GM10248 (cell line): ENCODE measurements at regions not wholly inside any gene's neighbourhood (a gene's known extent, or its start where the extent isn't known, plus 50 kb on each side); places are given as distances from the start of the nearest gene placed in this dataset.

ENCODE experiments used
- CTCF ChIA-PET: fragments of 300-600 bp; sonication (Branson Sonifier 250); formaldehyde crosslinking; extraction: SDS; loops from one replicate; lab custom pipeline; 2021; ENCODE audit warnings: antibody characterized with exemption; lab: Yijun Ruan, JAX
- POLR2A ChIA-PET: fragments of 350-650 bp; sonication (Branson Sonifier 250); formaldehyde crosslinking; extraction: SDS; loops from one replicate; lab custom pipeline; 2020; ENCODE audit warnings: antibody characterized with exemption; lab: Yijun Ruan, JAX
- DNase-seq: peaks from one replicate; pipeline ENCODE4 v3.0.0; 2012; ENCODE audit errors: extremely low spot score
- TF ChIP-seq, protein P1 (sequence below): IDR thresholded peaks from 2 replicates; pipeline ENCODE4 v1.5.1; 2012; ENCODE audit warnings: mild to moderate bottlenecking, low read depth; ENCODE audit errors: extremely low read depth, missing control alignments, control extremely low read depth

DNA sequence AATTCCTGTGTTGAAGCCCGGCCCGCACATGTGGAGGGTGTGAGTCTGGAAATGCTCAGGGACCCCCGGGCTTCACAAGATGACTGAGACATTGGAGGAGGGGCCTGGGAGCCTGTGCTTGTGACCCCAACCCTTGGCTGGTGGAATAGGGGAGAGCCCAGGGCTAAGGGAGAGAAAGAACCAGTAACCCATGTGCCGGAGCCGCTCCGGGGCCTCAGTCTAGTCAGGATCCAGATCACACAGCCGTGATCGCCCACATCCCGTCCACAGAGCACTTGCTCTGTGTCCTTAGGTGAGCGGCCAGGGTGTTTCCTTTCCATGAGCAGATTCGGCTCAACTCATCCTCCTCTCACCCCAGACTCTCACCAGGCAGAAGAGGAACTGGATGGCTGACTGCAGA is 152.3 kb upstream of the RPS6KA2 start:
- ChIA-PET POLR2A (no interaction called here), CTCF (interaction anchor here (1.2 to 1.6 kb wide), 4 partner anchors 204 to 363 kb away, joined by 3 to 7 read pairs (median 4); no protein-coding TSS in a partner anchor)
- DNase-seq, result no peak
- TF ChIP-seq, protein P1, sequence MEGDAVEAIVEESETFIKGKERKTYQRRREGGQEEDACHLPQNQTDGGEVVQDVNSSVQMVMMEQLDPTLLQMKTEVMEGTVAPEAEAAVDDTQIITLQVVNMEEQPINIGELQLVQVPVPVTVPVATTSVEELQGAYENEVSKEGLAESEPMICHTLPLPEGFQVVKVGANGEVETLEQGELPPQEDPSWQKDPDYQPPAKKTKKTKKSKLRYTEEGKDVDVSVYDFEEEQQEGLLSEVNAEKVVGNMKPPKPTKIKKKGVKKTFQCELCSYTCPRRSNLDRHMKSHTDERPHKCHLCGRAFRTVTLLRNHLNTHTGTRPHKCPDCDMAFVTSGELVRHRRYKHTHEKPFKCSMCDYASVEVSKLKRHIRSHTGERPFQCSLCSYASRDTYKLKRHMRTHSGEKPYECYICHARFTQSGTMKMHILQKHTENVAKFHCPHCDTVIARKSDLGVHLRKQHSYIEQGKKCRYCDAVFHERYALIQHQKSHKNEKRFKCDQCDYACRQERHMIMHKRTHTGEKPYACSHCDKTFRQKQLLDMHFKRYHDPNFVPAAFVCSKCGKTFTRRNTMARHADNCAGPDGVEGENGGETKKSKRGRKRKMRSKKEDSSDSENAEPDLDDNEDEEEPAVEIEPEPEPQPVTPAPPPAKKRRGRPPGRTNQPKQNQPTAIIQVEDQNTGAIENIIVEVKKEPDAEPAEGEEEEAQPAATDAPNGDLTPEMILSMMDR, result no peak

DNA sequence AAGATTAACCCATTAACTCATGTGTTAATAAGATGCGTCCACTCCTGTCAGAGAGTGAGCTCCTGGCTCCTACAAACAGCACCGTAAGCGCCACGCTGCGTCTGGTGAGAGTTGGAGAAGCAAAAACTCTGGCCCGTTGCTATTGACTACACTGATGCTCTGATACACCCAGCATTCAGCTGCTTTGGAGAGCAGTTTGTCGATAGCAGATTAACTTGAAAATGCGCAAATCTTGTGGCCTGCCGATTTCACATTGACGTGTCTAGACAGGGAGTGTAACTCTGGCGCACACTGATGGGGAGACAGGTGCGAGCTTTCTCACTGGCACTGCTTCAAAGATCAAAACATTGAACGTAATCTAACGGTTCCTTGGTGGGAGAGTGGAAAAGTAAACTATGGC is 151.7 kb upstream of the RPS6KA2 start:
- CTCF ChIA-PET, result interaction anchor here (1.2 to 1.8 kb wide), 5 partner anchors 182 to 363 kb away, joined by 3 to 7 read pairs (median 3); no protein-coding TSS in a partner anchor
- DNase-seq, result no peak
- TF ChIP-seq, protein P1, result no peak
- POLR2A ChIA-PET, result no interaction called here

DNA sequence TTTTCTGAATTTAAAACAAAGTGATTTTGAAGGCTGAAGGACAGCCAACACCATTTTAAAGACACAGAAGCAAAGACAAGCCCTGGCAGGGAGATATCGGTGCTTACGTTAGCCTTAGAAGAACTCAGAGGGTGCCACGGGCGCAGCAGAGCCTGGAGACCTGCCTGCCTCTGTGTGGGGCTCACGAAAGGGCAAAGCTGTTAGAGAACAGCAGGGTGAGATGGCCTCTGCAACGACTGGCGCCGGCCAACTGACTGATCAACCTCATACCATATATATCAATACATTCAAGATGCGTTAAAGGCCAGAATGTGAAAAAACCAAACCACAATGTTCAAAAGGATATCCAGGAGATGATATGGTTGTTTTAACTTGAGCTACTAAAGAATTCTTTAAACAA is 151.0 kb upstream of the RPS6KA2 start:
- CTCF ChIA-PET, result interaction anchor here (1.2 to 4.4 kb wide), 6 partner anchors 183 to 364 kb away, joined by 3 to 68 read pairs (median 4); no protein-coding TSS in a partner anchor
- POLR2A ChIA-PET, result no interaction called here
- DNase-seq, result no peak
- TF ChIP-seq, protein P1, result no peak

DNA sequence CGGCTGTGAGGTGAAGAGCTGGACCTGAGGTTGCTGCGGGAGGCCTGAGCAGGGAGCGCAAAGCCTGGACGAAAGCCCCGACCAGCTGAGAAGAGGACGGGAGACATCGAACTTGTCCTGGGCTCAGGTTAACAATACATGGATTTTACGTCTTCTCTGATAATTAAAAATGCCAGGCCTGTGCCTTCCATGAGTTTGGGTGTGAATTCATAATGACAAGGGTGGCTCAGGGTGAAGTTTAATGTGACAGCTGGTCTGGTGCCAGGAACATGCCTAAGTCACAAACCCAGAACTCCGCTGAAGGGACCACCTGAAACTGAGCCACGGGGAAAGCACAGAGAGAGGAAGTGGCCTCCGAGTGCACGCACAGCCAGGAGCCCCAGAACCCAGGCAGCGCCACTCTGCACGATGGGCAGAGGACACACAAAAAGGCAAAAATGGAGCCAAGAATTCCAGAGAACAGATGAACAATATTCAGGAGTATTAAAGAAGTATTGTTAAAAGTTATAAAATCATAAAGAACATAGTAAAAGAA is 150.1 kb upstream of the RPS6KA2 start:
- POLR2A ChIA-PET, result no interaction called here
- CTCF ChIA-PET, result interaction anchor here (1.0 to 4.4 kb wide), 7 partner anchors 8 to 237 kb away, joined by 3 to 68 read pairs (median 3); no protein-coding TSS in a partner anchor
- TF ChIP-seq, protein P1, result no peak
- no peak for DNase-seq

DNA sequence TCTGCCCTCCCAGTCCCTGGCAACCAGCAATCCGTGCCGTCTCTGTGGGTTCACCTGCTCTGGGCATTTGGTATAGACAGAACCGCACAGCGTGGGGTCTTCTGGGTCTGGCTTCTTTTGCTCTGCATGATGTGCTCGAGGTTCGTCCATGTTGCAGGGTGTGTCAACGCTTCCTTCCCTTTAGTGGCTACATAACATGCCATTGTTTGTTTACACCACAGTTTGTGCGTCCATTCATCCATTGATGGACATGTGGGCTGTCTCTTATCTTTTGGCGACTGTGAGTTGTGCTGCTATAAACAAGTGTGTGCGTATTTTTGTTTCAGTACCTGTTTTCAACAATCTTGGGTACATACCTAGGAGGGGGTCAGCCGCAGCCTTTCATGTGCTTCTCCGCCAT is 149.5 kb upstream of the RPS6KA2 start:
- no peak for DNase-seq
- ChIA-PET POLR2A (no interaction called here), CTCF (interaction anchor here (0.9 to 4.4 kb wide), 13 partner anchors 9 to 560 kb away, joined by 3 to 68 read pairs (median 10); partner anchors contain the start of gene UNC93A)
- TF ChIP-seq, protein P1, result no peak

DNA sequence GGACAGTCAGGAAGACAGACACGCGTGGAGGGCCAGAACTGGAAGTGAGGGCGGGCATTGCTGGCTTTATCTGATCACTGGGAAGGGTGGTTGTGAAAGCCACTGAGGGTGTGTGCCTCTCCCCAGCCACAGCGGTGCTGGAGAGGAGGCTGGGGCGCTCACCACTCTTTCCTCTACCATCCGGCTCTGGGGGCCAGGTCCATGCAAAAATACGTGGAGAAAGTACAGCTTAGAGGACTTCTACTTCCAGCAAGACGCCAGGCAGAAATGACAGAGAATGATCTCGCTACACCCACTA is 148.8 kb upstream of the RPS6KA2 start:
- DNase-seq, result no peak
- CTCF ChIA-PET, result interaction anchor here (0.7 to 4.4 kb wide), 31 partner anchors 9 to 576 kb away, joined by 3 to 68 read pairs (median 5); partner anchors contain the start of gene UNC93A
- TF ChIP-seq, protein P1, result no peak
- POLR2A ChIA-PET, result no interaction called here
